BE2C (cell line): ENCODE measurements at regions not wholly inside any gene's neighbourhood (a gene's known extent, or its start where the extent isn't known, plus 50 kb on each side); places are given as distances from the start of the nearest gene placed in this dataset.
"Not testable (repeated sequence)": the region's sequence is repeated elsewhere in the genome, so short reads cannot be mapped to it uniquely, and the experiment has no call there.

ENCODE experiments used
- DNase-seq: peaks from one replicate; pipeline ENCODE4 v3.0.0-alpha.2; 2020
- H3K27me3 ChIP-seq: fragments of 250-450 bp; sonication (Bioruptor Pico); 2 replicates; pipeline ENCODE4 v1.5.1; 2020; ENCODE audit warnings: mild to moderate bottlenecking
- H3K36me3 ChIP-seq: fragments of 250-450 bp; sonication (Bioruptor Pico); 2 replicates; pipeline ENCODE4 v1.5.1; 2020; ENCODE audit warnings: mild to moderate bottlenecking
- H3K4me1 ChIP-seq: fragments of 250-450 bp; sonication (Bioruptor Pico); 2 replicates; pipeline ENCODE4 v1.5.1; 2020
- H3K4me3 ChIP-seq: 2 replicates; pipeline ENCODE4 v1.5.1; 2011; ENCODE audit warnings: low read depth, low read length
- H3K9me3 ChIP-seq: fragments of 250-450 bp; sonication (Bioruptor Pico); 2 replicates; pipeline ENCODE4 v1.5.1; 2020
- TF ChIP-seq, protein P1 (sequence below): IDR thresholded peaks from 2 replicates; pipeline ENCODE4 v1.5.1; 2012; ENCODE audit warnings: mild to moderate bottlenecking, low read depth, low read length

DNA sequence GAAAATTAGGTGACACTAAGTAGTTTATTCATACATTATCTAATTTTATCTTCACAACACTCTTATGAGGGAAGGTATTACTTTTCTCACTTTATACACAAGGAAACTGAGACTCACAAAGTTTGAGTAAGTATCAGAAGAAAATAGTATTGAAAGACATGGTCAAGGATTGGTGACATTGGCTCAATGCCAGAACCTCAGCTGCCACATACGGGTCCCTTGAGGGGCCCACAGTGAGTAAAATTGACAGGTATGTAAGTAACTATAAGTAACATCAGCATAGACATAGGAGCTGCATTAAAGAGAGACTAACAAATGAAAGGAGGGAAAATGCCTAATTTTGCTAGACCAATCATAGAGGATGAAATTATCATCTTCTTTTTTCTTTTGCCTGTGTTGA, 134.1 kb downstream of the COX18 start:
- Histone ChIP-seq H3K4me3 (no peak overlapping the region), H3K27me3 (no peaks in the 10 kb centered on the region), H3K4me1 (no peaks in the 10 kb centered on the region), H3K36me3 (no peaks in the 10 kb centered on the region), H3K9me3 (no peaks in the 10 kb centered on the region)
- TF ChIP-seq, protein P1, sequence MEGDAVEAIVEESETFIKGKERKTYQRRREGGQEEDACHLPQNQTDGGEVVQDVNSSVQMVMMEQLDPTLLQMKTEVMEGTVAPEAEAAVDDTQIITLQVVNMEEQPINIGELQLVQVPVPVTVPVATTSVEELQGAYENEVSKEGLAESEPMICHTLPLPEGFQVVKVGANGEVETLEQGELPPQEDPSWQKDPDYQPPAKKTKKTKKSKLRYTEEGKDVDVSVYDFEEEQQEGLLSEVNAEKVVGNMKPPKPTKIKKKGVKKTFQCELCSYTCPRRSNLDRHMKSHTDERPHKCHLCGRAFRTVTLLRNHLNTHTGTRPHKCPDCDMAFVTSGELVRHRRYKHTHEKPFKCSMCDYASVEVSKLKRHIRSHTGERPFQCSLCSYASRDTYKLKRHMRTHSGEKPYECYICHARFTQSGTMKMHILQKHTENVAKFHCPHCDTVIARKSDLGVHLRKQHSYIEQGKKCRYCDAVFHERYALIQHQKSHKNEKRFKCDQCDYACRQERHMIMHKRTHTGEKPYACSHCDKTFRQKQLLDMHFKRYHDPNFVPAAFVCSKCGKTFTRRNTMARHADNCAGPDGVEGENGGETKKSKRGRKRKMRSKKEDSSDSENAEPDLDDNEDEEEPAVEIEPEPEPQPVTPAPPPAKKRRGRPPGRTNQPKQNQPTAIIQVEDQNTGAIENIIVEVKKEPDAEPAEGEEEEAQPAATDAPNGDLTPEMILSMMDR, result no peak
- no peak for DNase-seq

DNA sequence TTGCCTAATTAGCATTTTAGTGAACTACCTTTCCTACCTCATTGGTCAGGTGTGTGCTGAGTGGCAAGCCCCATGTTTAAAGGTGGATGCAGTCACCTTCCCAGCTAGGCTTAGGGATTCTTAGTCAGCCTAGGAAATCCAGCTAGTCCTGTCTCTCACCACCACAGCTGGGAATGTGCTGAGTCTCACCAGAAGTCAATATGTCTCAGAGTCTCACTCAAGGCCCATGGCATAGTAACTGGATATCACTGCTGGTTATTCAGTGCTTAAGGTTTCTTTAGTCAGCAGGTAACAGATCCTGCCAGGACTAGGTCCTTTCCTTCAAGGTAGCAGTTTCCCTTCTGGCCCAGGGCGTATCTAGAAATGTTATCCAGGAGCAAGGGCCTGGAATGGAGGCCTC, 136.5 kb downstream of the COX18 start:
- Histone ChIP-seq H3K4me3 (no peak overlapping the region), H3K4me1 (no peaks in the 10 kb centered on the region), H3K9me3 (no peaks in the 10 kb centered on the region), H3K27me3 (no peaks in the 10 kb centered on the region), H3K36me3 (no peaks in the 10 kb centered on the region)
- no peak for DNase-seq
- TF ChIP-seq, protein P1, result no peak

DNA sequence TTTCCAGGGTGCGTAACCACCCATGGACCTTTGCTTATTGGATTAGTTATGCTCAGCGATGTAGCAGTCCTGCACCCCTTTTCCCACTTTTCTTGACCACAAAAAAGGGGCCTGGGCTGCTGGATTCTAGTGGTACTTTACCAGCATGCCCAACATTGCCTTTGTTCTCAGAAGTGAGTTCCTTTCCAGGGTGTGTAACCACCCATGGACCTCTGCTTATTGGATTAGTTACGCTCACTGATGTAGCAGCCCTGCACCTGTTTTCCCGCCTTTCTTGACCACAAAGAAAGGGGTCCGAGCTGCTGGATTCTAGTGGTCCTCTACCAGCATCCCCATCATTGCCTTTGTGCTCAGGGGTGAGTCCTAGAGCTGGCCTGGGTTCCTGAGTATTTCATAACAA, 138.2 kb downstream of the COX18 start:
- Histone ChIP-seq H3K4me1 (no peaks in the 10 kb centered on the region), H3K4me3 (no peak overlapping the region), H3K9me3 (no peaks in the 10 kb centered on the region), H3K27me3 (no peaks in the 10 kb centered on the region), H3K36me3 (no peaks in the 10 kb centered on the region)
- TF ChIP-seq, protein P1, result no peak
- DNase-seq, result no peak

DNA sequence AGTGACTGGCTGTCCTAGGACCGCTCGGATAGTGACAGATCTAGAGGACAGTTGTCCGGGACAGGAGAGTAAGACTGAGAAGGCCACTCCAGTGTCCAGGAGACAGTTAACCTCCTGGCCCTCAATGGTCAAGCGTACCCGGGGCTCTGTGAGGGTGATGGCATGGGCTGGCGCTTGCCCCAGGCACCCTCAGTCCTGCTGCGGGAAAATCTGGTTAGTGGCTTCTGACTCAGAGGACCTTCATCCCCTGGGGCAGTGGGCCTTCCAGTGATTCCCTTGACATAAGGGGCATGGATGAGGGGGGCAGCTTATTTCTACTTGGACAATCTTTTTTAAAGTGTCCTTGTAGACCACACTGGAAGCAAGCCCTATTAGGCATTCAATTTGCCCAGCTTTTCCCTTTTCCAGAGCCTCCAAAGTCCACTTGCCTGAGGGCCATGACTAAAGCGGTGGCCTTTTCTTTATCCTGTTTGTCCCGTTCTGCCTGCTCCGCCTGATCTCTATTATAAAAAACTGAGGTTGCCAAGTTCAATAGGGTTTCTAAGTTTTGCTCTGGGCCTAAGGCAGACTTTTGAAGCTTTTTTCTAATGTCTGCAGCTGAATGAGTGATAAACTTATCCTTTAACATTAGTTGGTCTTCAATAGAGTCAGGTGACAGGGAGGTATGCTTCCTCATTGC, 139.8 kb downstream of the COX18 start:
- DNase-seq, H3K36me3 ChIP-seq, H3K27me3 ChIP-seq, H3K4me1 ChIP-seq, H3K4me3 ChIP-seq, H3K9me3 ChIP-seq: not testable (repeated sequence)

DNA sequence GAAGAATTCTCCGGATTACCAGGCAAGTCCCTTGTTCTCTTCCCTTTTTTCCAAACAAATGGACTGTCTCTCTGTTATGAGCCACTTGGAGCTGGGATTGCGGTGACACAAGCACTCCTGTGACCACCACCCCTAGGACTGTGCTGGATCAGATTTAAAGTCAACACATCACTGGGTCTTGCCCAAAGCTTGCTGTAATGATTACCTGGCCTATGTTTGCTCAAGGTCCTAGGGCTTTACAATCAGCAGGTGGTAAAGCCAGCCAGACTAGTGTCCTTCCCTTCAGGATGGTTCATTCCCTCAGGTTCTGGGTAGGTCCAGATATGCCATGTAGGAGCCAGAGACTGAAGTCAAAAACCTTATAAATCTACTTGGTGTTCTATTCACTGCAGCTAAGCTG, 144.7 kb downstream of the COX18 start:
- no peak for DNase-seq
- H3K9me3 ChIP-seq, result no peaks in the 10 kb centered on the region

DNA sequence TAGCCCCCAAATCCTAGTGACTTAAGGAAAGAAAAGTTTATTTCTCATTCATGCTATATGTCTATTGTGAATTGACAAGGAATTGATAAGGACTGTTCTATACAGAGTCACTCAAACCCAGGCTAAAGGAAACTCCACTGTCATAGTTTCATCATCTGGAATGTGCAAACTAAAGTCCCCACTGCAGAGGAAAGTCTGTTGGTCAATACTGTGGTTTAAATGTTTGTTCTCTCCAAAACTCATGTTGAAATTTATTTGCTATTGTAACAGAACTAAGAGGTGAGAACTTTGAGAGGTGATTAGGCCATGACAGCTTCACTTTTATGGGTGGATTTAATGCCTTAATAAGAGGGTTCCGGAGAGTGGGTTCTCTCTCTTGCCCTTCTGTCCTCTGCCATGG, 149.6 kb downstream of the COX18 start:
- no peak for DNase-seq
- H3K9me3 ChIP-seq, result no peaks in the 10 kb centered on the region
- TF ChIP-seq, protein P1, result no peak
- peaks cover 2% of the 10 kb centered on the region; the same call in 1 of the 2 replicates for H3K27me3 ChIP-seq
- no peaks in the 10 kb centered on the region for H3K36me3 ChIP-seq
- H3K4me1 ChIP-seq, result no peaks in the 10 kb centered on the region
- no peak overlapping the region for H3K4me3 ChIP-seq

More for the DNA sequence above, 144.7 kb downstream of the COX18 start:
- Histone ChIP-seq H3K4me1 (no peaks in the 10 kb centered on the region), H3K36me3 (no peaks in the 10 kb centered on the region), H3K4me3 (no peak overlapping the region), H3K27me3 (0 out of 2 replicates have a peak, but pooled peaks cover 2% of the 10 kb centered on the region)
- TF ChIP-seq, protein P1, result no peak

DNA sequence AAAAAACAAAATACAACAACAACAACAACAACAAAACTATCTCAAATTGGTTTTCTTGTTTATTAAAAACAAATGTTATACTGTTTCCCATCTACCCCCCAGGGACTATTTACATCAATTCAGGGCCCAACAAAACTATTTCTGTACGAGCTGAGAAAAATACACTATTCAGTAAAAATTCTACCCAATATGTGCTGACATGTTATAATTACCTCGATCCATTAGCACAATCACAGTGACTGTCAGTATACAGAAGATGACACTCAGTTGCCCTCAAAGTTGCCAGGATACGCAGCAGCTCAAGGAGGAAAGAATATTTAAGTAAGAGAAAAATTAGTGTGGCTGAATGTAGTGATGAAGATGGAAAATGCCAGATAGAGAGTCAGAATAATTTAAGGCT, 150.1 kb downstream of the COX18 start:
- Histone ChIP-seq H3K9me3 (no peaks in the 10 kb centered on the region), H3K4me1 (no peaks in the 10 kb centered on the region), H3K27me3 (peaks cover 2% of the 10 kb centered on the region; the same call in 1 of the 2 replicates), H3K36me3 (no peaks in the 10 kb centered on the region), H3K4me3 (no peak overlapping the region)
- TF ChIP-seq, protein P1, result no peak
- no peak for DNase-seq
